Body of pancreas (tissue), 4 donors: ENCODE measurements at regions not wholly inside any gene's neighbourhood (a gene's known extent, or its start where the extent isn't known, plus 50 kb on each side); places are given as distances from the start of the nearest gene placed in this dataset.
"Not testable (repeated sequence)": the region's sequence is repeated elsewhere in the genome, so short reads cannot be mapped to it uniquely, and the experiment has no call there.

Experiments used
- ATAC-seq: fragments of 150-250 bp; one replicate; pipeline ENCODE4 v1.9.1; 2016
- DNase-seq, 4 donors: peaks; one replicate each; pipeline ENCODE4 v3.0.0-alpha.2; 2019
- H3K27ac ChIP-seq, 4 donors: fragments of 200-600 bp; sonication (generic); 1 replicate in 3 of 4; 2 replicates in 1 of 4; pipeline versions ENCODE4 v1.5.1 to v1.6.1; 2016 to 2019; ENCODE audit warnings: mild to moderate bottlenecking in 1 of 4, mixed read lengths in 1 of 4, moderate library complexity in 1 of 4
- H3K27me3 ChIP-seq, 2 donors: fragments of 200-600 bp; sonication (generic); one replicate each; pipeline ENCODE4 v1.6.0; 2016; ENCODE audit warnings: mild to moderate bottlenecking in 1 of 2
- H3K36me3 ChIP-seq, 2 donors: fragments of 200-600 bp; sonication (generic); replicated peaks in 1 of 2; 2 replicates each; pipeline ENCODE4 v1.5.1; 2016; ENCODE audit warnings: low read depth in 2 of 2; ENCODE audit not compliant: insufficient read depth in 1 of 2
- H3K4me1 ChIP-seq: fragments of 200-600 bp; sonication (generic); one replicate; pipeline ENCODE4 v1.6.0; 2016
- H3K4me3 ChIP-seq, 2 donors: fragments of 200-600 bp; sonication (generic); 1 replicate in 1 of 2; 2 replicates in 1 of 2; pipeline ENCODE4 v1.5.1; 2016 to 2019
- H3K9me3 ChIP-seq, 3 donors: fragments of 200-600 bp; sonication (generic); 1 replicate in 2 of 3; 2 replicates in 1 of 3; pipeline ENCODE4 v1.5.1; 2016
- POLR2A ChIP-seq, 3 donors: fragments of 450-650 bp; IDR thresholded peaks; one replicate each; pipeline ENCODE4 v1.6.1; 2016; ENCODE audit warnings: antibody characterized with exemption in 3 of 3, mild to moderate bottlenecking in 2 of 3
- WGBS, 2 donors: methylation state at CpG; one replicate each; pipeline ENCODE4 v1.1.5; 2017; 5-methylcytosine and 5-hydroxymethylcytosine counted together
- intact Hi-C: fragments of 100-400 bp; cut with DNase I; formaldehyde crosslinking; loops from one replicate; pipeline ENCODE4 v1.15.1; 2023
- TF ChIP-seq, protein P1 (sequence below), 7 experiments: fragments of 450-650 bp in 4 of 7; fragments of 200-600 bp in 3 of 7; sonication (generic) in 3 of 7; IDR thresholded peaks; one replicate each; pipeline ENCODE4 v1.5.1; 2016 to 2019; ENCODE audit warnings: antibody characterized with exemption in 7 of 7

- TF ChIP-seq, protein P1, sequence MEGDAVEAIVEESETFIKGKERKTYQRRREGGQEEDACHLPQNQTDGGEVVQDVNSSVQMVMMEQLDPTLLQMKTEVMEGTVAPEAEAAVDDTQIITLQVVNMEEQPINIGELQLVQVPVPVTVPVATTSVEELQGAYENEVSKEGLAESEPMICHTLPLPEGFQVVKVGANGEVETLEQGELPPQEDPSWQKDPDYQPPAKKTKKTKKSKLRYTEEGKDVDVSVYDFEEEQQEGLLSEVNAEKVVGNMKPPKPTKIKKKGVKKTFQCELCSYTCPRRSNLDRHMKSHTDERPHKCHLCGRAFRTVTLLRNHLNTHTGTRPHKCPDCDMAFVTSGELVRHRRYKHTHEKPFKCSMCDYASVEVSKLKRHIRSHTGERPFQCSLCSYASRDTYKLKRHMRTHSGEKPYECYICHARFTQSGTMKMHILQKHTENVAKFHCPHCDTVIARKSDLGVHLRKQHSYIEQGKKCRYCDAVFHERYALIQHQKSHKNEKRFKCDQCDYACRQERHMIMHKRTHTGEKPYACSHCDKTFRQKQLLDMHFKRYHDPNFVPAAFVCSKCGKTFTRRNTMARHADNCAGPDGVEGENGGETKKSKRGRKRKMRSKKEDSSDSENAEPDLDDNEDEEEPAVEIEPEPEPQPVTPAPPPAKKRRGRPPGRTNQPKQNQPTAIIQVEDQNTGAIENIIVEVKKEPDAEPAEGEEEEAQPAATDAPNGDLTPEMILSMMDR (IDR thresholded peaks at IDR 0.05): no peak
- TF ChIP-seq POLR2A (IDR thresholded peaks at IDR 0.05): no peak
- intact Hi-C loops: no loop called here
- H3K27me3 ChIP-seq: no peaks in the 10 kb centered on the region
- no peak for ATAC-seq
- H3K36me3 ChIP-seq: no peaks in the 10 kb centered on the region
- no peak overlapping the region for H3K4me3 ChIP-seq
- H3K4me1 ChIP-seq: no peaks in the 10 kb centered on the region
- H3K9me3 ChIP-seq: no peaks in the 10 kb centered on the region
- H3K27ac ChIP-seq: no peak overlapping the region
- no peak for DNase-seq
- WGBS, 2 donors: 59 to 62% methylated on average over 3 of the region's 3 CpGs
Observed at GRCh38 chr3:10655105-10655504, 149.7 kb upstream of the ATP2B2 start.

- not testable (repeated sequence) for DNase-seq, H3K9me3 ChIP-seq
Observed at GRCh38 chr3:10657339-10657738, 152.0 kb upstream of the ATP2B2 start.

DNA sequence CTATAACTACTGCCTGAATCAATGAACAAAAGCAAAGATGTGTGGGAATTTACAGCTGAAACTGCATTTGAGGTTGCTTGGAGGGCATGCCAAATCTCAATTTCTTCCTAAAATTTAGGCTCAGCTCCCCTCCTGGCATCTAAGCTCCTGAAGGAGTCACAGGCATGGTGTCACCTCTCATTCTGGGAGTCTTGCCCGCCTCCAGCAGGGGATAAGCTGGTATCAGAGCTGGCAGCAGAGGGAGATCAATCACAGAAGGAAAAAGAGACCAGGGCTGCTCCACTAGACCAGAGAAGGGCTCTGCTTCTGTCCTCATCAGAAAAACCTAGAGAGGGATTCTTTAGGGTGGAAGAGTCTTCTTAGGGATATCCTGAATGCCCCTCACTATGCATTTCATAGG, 150.4 kb upstream of the SLC6A11 start:
- DNase-seq (no peak), ATAC-seq (no peak)
- Histone ChIP-seq H3K36me3 (no peaks in the 10 kb centered on the region), H3K4me3 (no peak overlapping the region), H3K9me3 (no peaks in the 10 kb centered on the region), H3K27ac (no peak overlapping the region), H3K4me1 (no peaks in the 10 kb centered on the region), H3K27me3 (no peaks in the 10 kb centered on the region)
- intact Hi-C loops: no loop called here
- 33 to 45% methylated on average over 1 of the region's 1 CpG for WGBS, 2 donors
- TF ChIP-seq, protein P1 (IDR thresholded peaks at IDR 0.05): no peak
- no peak for TF ChIP-seq POLR2A (IDR thresholded peaks at IDR 0.05)

More at GRCh38 chr3:10657339-10657738, 152.0 kb upstream of the ATP2B2 start:
- WGBS, 2 donors: 21 to 37% methylated on average over 5 of the region's 5 CpGs
- H3K4me1 ChIP-seq, H3K27ac ChIP-seq, H3K27me3 ChIP-seq, H3K36me3 ChIP-seq, ATAC-seq, intact Hi-C loops, H3K4me3 ChIP-seq: not testable (repeated sequence)

GRCh38 chr3:10666621-10667020, 149.4 kb upstream of the SLC6A11 start:
- 21 to 23% methylated on average over 6 of the region's 6 CpGs for WGBS, 2 donors
- Histone ChIP-seq H3K9me3 (no peaks in the 10 kb centered on the region), H3K36me3 (no peaks in the 10 kb centered on the region), H3K27me3 (no peaks in the 10 kb centered on the region), H3K4me3 (no peak overlapping the region), H3K27ac (no peak overlapping the region), H3K4me1 (no peaks in the 10 kb centered on the region)
- no peak for TF ChIP-seq POLR2A (IDR thresholded peaks at IDR 0.05)
- TF ChIP-seq, protein P1 (IDR thresholded peaks at IDR 0.05): no peak
- ATAC-seq: no peak
- intact Hi-C loops: no loop called here
- DNase-seq: no peak

GRCh38 chr3:10667269-10667668, 148.8 kb upstream of the SLC6A11 start:
- no peak overlapping the region for H3K27ac ChIP-seq
- DNase-seq (no peak), ATAC-seq (no peak)
- H3K4me3 ChIP-seq: no peak overlapping the region
- H3K36me3 ChIP-seq: no peaks in the 10 kb centered on the region
- H3K9me3 ChIP-seq: no peaks in the 10 kb centered on the region
- TF ChIP-seq, protein P1 (IDR thresholded peaks at IDR 0.05): no peak
- no peak for TF ChIP-seq POLR2A (IDR thresholded peaks at IDR 0.05)
- H3K4me1 ChIP-seq: no peaks in the 10 kb centered on the region
- 42 to 57% methylated on average over 6 to 8 of the region's 8 CpGs for WGBS, 2 donors
- H3K27me3 ChIP-seq: no peaks in the 10 kb centered on the region
- intact Hi-C loops: no loop called here
